ENCODE measurements at regions not wholly inside any gene's neighbourhood (a gene's known extent, or its start where the extent isn't known, plus 50 kb on each side); places are given as distances from the start of the nearest gene placed in this dataset.

- DNase-seq (ENCODE audit: low spot score): no peak
Observed at GRCh38 chr6:113299531-113299930, 557.6 kb upstream of the MARCKS start.

GRCh38 chr6:113301651-113302050 lies 555.5 kb upstream of the MARCKS start:
- DNase-seq (ENCODE audit: low spot score): no peak

- no peak for DNase-seq (ENCODE audit: low spot score)
Observed at GRCh38 chr6:113304116-113304515, 553.0 kb upstream of the MARCKS start.

GRCh38 chr6:113306552-113307145 lies 550.5 kb upstream of the MARCKS start:
- DNase-seq (ENCODE audit: low spot score): no peak

- no peak for DNase-seq (ENCODE audit: low spot score)
Observed at GRCh38 chr6:113308266-113308665, 548.9 kb upstream of the MARCKS start.

- no peak for DNase-seq (ENCODE audit: low spot score)
Observed at GRCh38 chr6:113313841-113314240, 543.3 kb upstream of the MARCKS start.

GRCh38 chr6:113315165-113315564 lies 542.0 kb upstream of the MARCKS start:
- DNase-seq (ENCODE audit: low spot score): no peak

GRCh38 chr6:113315879-113316278 lies 541.3 kb upstream of the MARCKS start:
- DNase-seq (ENCODE audit: low spot score): no peak

GRCh38 chr6:113317442-113317841 lies 539.7 kb upstream of the MARCKS start:
- no peak for DNase-seq (ENCODE audit: low spot score)

GRCh38 chr6:113317891-113318574 lies 539.1 kb upstream of the MARCKS start:
- DNase-seq (ENCODE audit: low spot score): no peak

GRCh38 chr6:113318575-113318917 lies 538.6 kb upstream of the MARCKS start:
- DNase-seq (ENCODE audit: low spot score): peak; percentile 27

- DNase-seq (ENCODE audit: low spot score): no peak
Observed at GRCh38 chr6:113320653-113321052, 536.5 kb upstream of the MARCKS start.

- DNase-seq (ENCODE audit: low spot score): no peak
Observed at GRCh38 chr6:113326781-113327180, 530.4 kb upstream of the MARCKS start.

GRCh38 chr6:113328886-113329381 lies 528.2 kb upstream of the MARCKS start:
- no peak for DNase-seq (ENCODE audit: low spot score)

GRCh38 chr6:113329942-113330635 lies 527.1 kb upstream of the MARCKS start:
- DNase-seq (ENCODE audit: low spot score): no peak

- no peak for DNase-seq (ENCODE audit: low spot score)
Observed at GRCh38 chr6:113330636-113330946, 526.6 kb upstream of the MARCKS start.

GRCh38 chr6:113331021-113331420 lies 526.1 kb upstream of the MARCKS start:
- DNase-seq (ENCODE audit: low spot score): no peak

- no peak for DNase-seq (ENCODE audit: low spot score)
Observed at GRCh38 chr6:113338644-113339043, 518.5 kb upstream of the MARCKS start.

- DNase-seq (ENCODE audit: low spot score): no peak
Observed at GRCh38 chr6:113339209-113339608, 517.9 kb upstream of the MARCKS start.

- no peak for DNase-seq (ENCODE audit: low spot score)
Observed at GRCh38 chr6:113340371-113340770, 516.8 kb upstream of the MARCKS start.

GRCh38 chr6:113343940-113344339 lies 513.2 kb upstream of the MARCKS start:
- DNase-seq (ENCODE audit: low spot score): no peak

GRCh38 chr6:113344969-113345368 lies 512.2 kb upstream of the MARCKS start:
- no peak for DNase-seq (ENCODE audit: low spot score)

GRCh38 chr6:113347436-113347835 lies 509.7 kb upstream of the MARCKS start:
- peak; percentile 66 for DNase-seq (ENCODE audit: low spot score)

- no peak for DNase-seq (ENCODE audit: low spot score)
Observed at GRCh38 chr6:113350461-113350860, 506.7 kb upstream of the MARCKS start.
